Esophagus squamous epithelium (tissue), 4 donors: ENCODE measurements at regions not wholly inside any gene's neighbourhood (a gene's known extent, or its start where the extent isn't known, plus 50 kb on each side); places are given as distances from the start of the nearest gene placed in this dataset.

ENCODE experiments used
- CTCF ChIP-seq, 6 experiments: fragments of 450-650 bp in 4 of 6; fragments of 200-600 bp in 2 of 6; sonication (generic) in 2 of 6; IDR thresholded peaks; one replicate each; pipeline ENCODE4 v1.5.1; 2016 to 2019; ENCODE audit warnings: antibody characterized with exemption in 6 of 6, mild to moderate bottlenecking in 4 of 6, moderate library complexity in 4 of 6
- POLR2A ChIP-seq, 4 donors: fragments of 450-650 bp; IDR thresholded peaks; one replicate each; pipeline ENCODE4 v1.6.1; 2017; ENCODE audit warnings: antibody characterized with exemption in 4 of 4, mild to moderate bottlenecking in 4 of 4, moderate library complexity in 3 of 4

- TF ChIP-seq CTCF (IDR thresholded peaks at IDR 0.05): no peak
- TF ChIP-seq POLR2A (IDR thresholded peaks at IDR 0.05): no peak
Measured at GRCh38 chr14:101064718-101065117, 161.2 kb upstream of the RTL1 start.
